Skeletal muscle satellite cell (primary cell): ENCODE measurements at regions not wholly inside any gene's neighbourhood (a gene's known extent, or its start where the extent isn't known, plus 50 kb on each side); places are given as distances from the start of the nearest gene placed in this dataset.

Experiments
- H3K27me3 ChIP-seq: 2 replicates; pipeline ENCODE4 v1.7.0; 2013; ENCODE audit warnings: low read length; ENCODE audit not compliant: control insufficient read depth, insufficient read depth
- H3K36me3 ChIP-seq: 2 replicates; pipeline ENCODE4 v1.7.0; 2013; ENCODE audit warnings: mild to moderate bottlenecking, control low read depth, low read length; ENCODE audit not compliant: insufficient read depth
- H3K4me1 ChIP-seq: 2 replicates; pipeline ENCODE4 v1.7.0; 2013; ENCODE audit warnings: low read length; ENCODE audit not compliant: control insufficient read depth, insufficient read depth
- H3K4me2 ChIP-seq: 2 replicates; pipeline ENCODE4 v1.7.0; 2013; ENCODE audit warnings: mild to moderate bottlenecking, low read length
- H3K4me3 ChIP-seq: 2 replicates; pipeline ENCODE4 v1.7.0; 2013; ENCODE audit warnings: low read length
- H3K9ac ChIP-seq: 2 replicates; pipeline ENCODE4 v1.7.0; 2013; ENCODE audit warnings: mild to moderate bottlenecking, low read depth, low read length, moderate library complexity
- H3K9me3 ChIP-seq: replicated peaks from 2 replicates; pipeline ENCODE4 v1.7.0; 2013; ENCODE audit warnings: mild to moderate bottlenecking, control low read depth, low read length

DNA sequence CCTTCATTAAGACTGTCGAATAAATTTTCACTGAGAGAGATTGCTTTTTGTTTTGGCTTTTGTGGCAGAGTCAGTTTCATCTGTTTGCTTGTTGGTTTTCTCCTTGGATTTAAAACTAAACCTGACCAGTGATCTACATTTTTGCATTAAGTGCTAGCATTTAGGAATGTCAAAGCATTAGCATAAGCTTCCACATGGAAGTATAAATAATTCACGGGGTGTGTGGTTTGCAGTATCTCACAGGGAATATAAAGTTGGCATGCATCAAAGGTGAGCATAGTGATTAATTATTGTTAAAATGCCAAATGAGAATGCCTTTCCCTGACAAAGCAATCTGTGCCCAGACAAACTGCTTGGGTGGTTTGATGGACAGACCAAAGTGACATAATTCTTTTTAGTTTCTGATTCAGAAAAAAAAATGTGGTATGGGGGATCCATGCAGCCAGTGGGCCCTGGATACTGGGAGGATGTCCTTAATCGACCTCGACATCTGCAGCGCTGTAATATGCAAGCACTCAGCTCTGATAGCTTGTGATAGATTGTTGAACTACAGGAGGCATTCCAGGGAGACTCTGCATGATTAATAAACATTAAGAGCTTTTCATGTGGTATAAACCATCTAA is 339.3 kb upstream of the POM121L12 start:
- no peaks in the 10 kb centered on the region for H3K9me3 ChIP-seq
- no peaks in the 10 kb centered on the region for H3K27me3 ChIP-seq
- H3K4me3 ChIP-seq, result no peak overlapping the region
- no peak overlapping the region for H3K9ac ChIP-seq
- no peak overlapping the region for H3K4me2 ChIP-seq
- H3K4me1 ChIP-seq, result no peaks in the 10 kb centered on the region
- no peaks in the 10 kb centered on the region for H3K36me3 ChIP-seq

- H3K27me3 ChIP-seq, result no peaks in the 10 kb centered on the region
- peaks cover 3% of the 10 kb centered on the region for H3K4me1 ChIP-seq
- H3K9me3 ChIP-seq, result no peaks in the 10 kb centered on the region
- no peak overlapping the region for H3K4me3 ChIP-seq
- H3K9ac ChIP-seq, result no peak overlapping the region
- H3K4me2 ChIP-seq, result no peak overlapping the region
- H3K36me3 ChIP-seq, result no peaks in the 10 kb centered on the region
Observed at GRCh38 chr7:52691257-52691656, 344.2 kb upstream of the POM121L12 start.

GRCh38 chr7:52689912-52690311 is 345.5 kb upstream of the POM121L12 start:
- H3K4me3 ChIP-seq, result no peak overlapping the region
- H3K4me1 ChIP-seq, result peaks cover 3% of the 10 kb centered on the region
- no peak overlapping the region for H3K4me2 ChIP-seq
- no peaks in the 10 kb centered on the region for H3K36me3 ChIP-seq
- H3K9me3 ChIP-seq, result no peaks in the 10 kb centered on the region
- H3K9ac ChIP-seq, result no peak overlapping the region
- H3K27me3 ChIP-seq, result no peaks in the 10 kb centered on the region

GRCh38 chr7:52685333-52685732 is 350.1 kb upstream of the POM121L12 start:
- H3K4me1 ChIP-seq, result peaks cover 3% of the 10 kb centered on the region

DNA sequence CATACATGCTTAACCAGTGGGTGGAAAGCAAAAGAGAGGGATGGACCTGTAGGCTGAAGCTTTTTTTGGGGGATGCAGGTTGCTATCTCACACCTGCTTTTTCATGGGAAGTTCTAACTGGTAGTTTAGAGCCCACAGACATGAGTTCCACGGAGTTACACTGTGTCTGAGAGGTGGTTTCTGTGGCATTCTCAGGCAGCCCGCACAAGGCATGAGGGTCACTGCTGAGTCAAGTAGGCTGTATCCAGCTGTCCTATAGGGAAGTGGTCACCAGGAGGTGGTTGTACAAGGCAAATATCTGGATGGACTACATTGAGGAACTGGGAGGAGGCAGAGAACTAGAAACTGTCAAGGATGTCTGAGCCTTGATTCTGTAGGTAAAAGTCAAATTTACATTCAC is 351.0 kb upstream of the POM121L12 start:
- no peak overlapping the region for H3K4me2 ChIP-seq
- no peak overlapping the region for H3K9ac ChIP-seq
- H3K4me1 ChIP-seq, result peaks cover 3% of the 10 kb centered on the region
- no peaks in the 10 kb centered on the region for H3K36me3 ChIP-seq
- H3K9me3 ChIP-seq, result no peaks in the 10 kb centered on the region
- no peak overlapping the region for H3K4me3 ChIP-seq
- no peaks in the 10 kb centered on the region for H3K27me3 ChIP-seq

More at GRCh38 chr7:52685333-52685732, 350.1 kb upstream of the POM121L12 start:
- Histone ChIP-seq H3K36me3 (no peaks in the 10 kb centered on the region), H3K4me3 (no peak overlapping the region), H3K9me3 (no peaks in the 10 kb centered on the region), H3K9ac (no peak overlapping the region), H3K27me3 (no peaks in the 10 kb centered on the region), H3K4me2 (no peak overlapping the region)

GRCh38 chr7:52682993-52683392 is 352.4 kb upstream of the POM121L12 start:
- no peaks in the 10 kb centered on the region for H3K9me3 ChIP-seq
- no peaks in the 10 kb centered on the region for H3K4me1 ChIP-seq
- no peaks in the 10 kb centered on the region for H3K36me3 ChIP-seq
- no peak overlapping the region for H3K4me3 ChIP-seq
- no peaks in the 10 kb centered on the region for H3K27me3 ChIP-seq
- H3K9ac ChIP-seq, result no peak overlapping the region
- H3K4me2 ChIP-seq, result no peak overlapping the region

GRCh38 chr7:52670608-52671225 is 364.7 kb upstream of the POM121L12 start:
- Histone ChIP-seq H3K4me1 (no peaks in the 10 kb centered on the region), H3K4me3 (no peak overlapping the region), H3K4me2 (no peak overlapping the region), H3K9ac (no peak overlapping the region), H3K9me3 (no peaks in the 10 kb centered on the region), H3K27me3 (no peaks in the 10 kb centered on the region), H3K36me3 (no peaks in the 10 kb centered on the region)

GRCh38 chr7:52669031-52669430 is 366.4 kb upstream of the POM121L12 start:
- Histone ChIP-seq H3K4me3 (no peak overlapping the region), H3K36me3 (no peaks in the 10 kb centered on the region), H3K9ac (no peak overlapping the region), H3K9me3 (no peaks in the 10 kb centered on the region), H3K4me2 (no peak overlapping the region), H3K4me1 (no peaks in the 10 kb centered on the region), H3K27me3 (no peaks in the 10 kb centered on the region)

- Histone ChIP-seq H3K4me2 (no peak overlapping the region), H3K4me3 (no peak overlapping the region), H3K9ac (no peak overlapping the region), H3K27me3 (no peaks in the 10 kb centered on the region), H3K4me1 (no peaks in the 10 kb centered on the region), H3K36me3 (no peaks in the 10 kb centered on the region), H3K9me3 (no peaks in the 10 kb centered on the region)
Observed at GRCh38 chr7:52668435-52668834, 367.0 kb upstream of the POM121L12 start.

GRCh38 chr7:52659178-52659577 is 376.3 kb upstream of the POM121L12 start:
- H3K4me2 ChIP-seq, result no peak overlapping the region
- H3K27me3 ChIP-seq, result no peaks in the 10 kb centered on the region
- H3K36me3 ChIP-seq, result no peaks in the 10 kb centered on the region
- no peak overlapping the region for H3K4me3 ChIP-seq
- no peaks in the 10 kb centered on the region for H3K9me3 ChIP-seq
- H3K9ac ChIP-seq, result no peak overlapping the region
- no peaks in the 10 kb centered on the region for H3K4me1 ChIP-seq

- H3K27me3 ChIP-seq, result no peaks in the 10 kb centered on the region
- H3K4me1 ChIP-seq, result no peaks in the 10 kb centered on the region
- H3K9ac ChIP-seq, result no peak overlapping the region
- H3K36me3 ChIP-seq, result no peaks in the 10 kb centered on the region
- peaks cover 2% of the 10 kb centered on the region for H3K9me3 ChIP-seq
- no peak overlapping the region for H3K4me2 ChIP-seq
- H3K4me3 ChIP-seq, result no peak overlapping the region
Observed at GRCh38 chr7:52656098-52656497, 379.3 kb upstream of the POM121L12 start.

DNA sequence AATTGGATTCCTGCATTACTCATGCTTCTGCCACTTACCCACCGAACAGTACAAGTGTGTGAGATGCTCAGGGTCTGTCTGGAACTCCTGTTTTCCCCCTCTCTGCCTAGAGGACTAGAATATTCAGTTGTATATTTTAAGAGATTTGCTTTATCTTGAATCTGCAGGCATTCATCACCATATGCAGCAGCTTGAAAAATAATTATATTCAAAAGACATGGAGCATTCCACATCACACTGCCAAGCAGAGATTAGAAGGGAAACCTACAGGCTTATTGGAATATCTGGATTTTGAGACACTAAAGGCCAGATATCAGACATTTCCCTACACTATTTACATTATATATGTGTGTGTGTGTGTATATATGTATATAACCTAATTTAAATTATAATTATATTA is 382.8 kb upstream of the POM121L12 start:
- no peak overlapping the region for H3K9ac ChIP-seq
- no peaks in the 10 kb centered on the region for H3K36me3 ChIP-seq
- H3K9me3 ChIP-seq, result peaks cover 2% of the 10 kb centered on the region
- H3K4me3 ChIP-seq, result no peak overlapping the region
- H3K27me3 ChIP-seq, result no peaks in the 10 kb centered on the region
- peaks cover 7% of the 10 kb centered on the region for H3K4me1 ChIP-seq
- no peak overlapping the region for H3K4me2 ChIP-seq
